ENCODE measurements at regions not wholly inside any gene's neighbourhood (a gene's known extent, or its start where the extent isn't known, plus 50 kb on each side); places are given as distances from the start of the nearest gene placed in this dataset.

GRCh38 chr5:41670854-41671479, 160.6 kb upstream of the PLCXD3 start:
- DNase-seq (ENCODE audit: low read depth): no peak

DNA sequence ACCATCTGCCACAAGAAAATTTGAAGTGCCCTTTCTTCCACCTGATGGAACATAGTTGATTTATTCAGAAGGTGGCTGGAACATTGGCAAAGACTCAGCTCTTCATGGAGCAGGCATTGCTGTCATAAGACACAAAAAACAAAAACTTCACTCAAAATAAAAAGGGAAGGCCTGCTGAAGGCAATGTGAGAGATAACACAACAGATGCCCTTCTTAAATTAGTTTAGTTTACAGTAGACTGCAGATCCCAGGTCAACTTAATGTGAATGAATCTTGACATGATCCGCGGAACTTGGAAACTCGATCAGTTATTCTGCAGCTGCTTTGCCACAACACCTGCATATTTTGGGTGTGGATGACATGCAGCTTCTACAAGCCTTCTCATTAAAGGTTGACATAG, 159.8 kb upstream of the PLCXD3 start:
- no peak for DNase-seq (ENCODE audit: low read depth)

- no peak for DNase-seq (ENCODE audit: low read depth)
Measured at GRCh38 chr5:41661254-41661653, 150.9 kb upstream of the PLCXD3 start.

DNA sequence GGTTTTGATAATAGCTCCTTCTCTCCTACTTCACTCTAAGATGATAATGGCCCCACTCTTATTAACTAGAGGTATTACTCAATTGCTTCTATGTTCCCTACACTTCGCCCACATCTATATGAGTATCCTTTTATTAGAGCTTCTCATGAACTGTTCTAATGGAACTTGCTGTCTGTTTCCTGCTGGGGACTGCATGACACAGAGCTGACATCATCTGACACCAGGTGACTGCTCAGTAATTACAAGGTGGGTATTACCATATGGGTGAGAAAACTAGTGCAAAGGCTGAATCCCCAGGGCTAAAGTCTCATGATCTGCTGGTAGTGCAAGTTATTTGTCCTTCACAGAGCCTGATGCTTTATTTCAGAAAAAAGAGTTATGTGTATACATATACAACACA, 146.2 kb upstream of the PLCXD3 start:
- no peak for DNase-seq (ENCODE audit: low read depth)

GRCh38 chr5:41650131-41650530, 139.7 kb upstream of the PLCXD3 start:
- DNase-seq (ENCODE audit: low read depth): no peak

DNA sequence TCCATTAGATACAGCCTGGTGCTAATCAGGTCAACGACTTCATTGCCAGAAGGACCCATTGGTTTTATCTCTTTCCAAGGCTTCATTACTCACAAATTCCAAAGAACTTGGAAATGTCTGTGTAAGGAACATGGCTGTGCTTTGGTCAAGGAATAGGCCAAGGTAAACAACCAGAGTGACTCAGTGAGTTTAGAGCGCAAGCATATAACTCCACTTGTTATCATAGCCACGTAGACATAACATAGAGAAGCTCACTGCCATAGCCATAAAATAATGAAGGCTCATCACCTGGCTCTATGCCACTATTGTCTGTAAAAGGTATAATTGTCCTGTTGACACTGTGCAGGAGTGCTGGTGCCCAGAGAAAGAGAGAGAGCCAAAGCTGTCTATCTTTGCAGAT, 139.3 kb upstream of the PLCXD3 start:
- DNase-seq (ENCODE audit: low read depth): peak; percentile 68

DNA sequence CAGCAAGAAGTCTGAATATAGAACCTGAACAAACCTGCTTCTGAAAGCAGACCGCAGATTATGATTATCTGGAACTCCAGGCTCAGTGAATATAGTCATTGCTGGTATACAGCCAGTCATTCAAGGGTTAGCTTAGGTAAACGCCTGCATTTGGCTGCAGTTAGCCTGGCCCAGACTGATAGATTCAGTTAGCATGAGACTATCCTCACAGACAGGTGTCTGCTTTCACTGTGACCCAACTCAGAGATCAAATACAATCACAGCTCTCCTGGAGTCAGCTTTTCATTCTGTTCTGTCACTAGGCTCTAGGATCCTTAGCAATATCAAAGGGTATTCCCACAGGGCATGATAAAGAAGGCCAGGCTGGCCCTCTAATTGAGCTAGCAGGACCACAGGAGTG, 138.6 kb upstream of the PLCXD3 start:
- DNase-seq (ENCODE audit: low read depth): no peak

GRCh38 chr5:41641621-41642020, 131.2 kb upstream of the PLCXD3 start:
- DNase-seq (ENCODE audit: low read depth): no peak

DNA sequence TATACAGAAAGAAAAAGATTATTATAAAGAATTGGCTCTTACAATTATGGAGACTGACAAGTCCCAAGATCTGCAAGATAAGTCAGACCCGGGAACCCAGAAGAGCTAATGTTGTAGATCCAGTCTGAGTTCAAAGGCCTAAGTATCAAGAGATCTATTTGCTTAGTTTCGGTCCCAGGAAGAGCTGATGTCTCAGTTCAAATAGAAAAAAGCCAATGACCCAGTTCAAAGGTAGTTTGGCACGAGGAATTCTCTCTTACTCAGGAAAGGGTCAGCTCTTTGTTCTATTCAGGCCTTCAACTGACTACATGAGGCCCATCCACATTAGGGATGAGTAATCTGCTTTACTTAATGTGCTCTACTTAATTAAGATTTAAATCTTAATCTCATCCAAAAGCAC, 128.3 kb upstream of the PLCXD3 start:
- no peak for DNase-seq (ENCODE audit: low read depth)

GRCh38 chr5:41637869-41638268, 127.5 kb upstream of the PLCXD3 start:
- DNase-seq (ENCODE audit: low read depth): no peak

- DNase-seq (ENCODE audit: low read depth): no peak
Measured at GRCh38 chr5:41637424-41637823, 127.0 kb upstream of the PLCXD3 start.

GRCh38 chr5:41636605-41637004, 126.2 kb upstream of the PLCXD3 start:
- DNase-seq (ENCODE audit: low read depth): no peak

DNA sequence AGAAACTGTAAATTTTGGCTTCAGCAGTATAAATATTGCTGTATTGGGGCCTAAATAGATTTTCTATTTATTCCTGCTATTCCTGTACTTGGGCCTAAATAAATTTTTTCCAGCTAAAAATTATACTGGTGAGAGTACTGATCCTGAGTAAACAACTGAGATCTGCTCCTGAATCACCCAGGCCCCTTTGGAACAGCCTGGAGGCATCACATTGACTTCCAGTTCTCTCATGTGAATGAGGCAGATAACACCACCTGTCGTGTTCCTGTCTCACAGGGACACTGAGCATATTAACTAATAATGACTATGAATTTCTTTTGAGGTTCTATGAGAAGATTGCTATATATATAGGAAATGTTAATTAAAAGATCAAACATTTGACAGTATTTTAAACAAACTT, 119.5 kb upstream of the PLCXD3 start:
- DNase-seq (ENCODE audit: low read depth): no peak

- no peak for DNase-seq (ENCODE audit: low read depth)
Measured at GRCh38 chr5:41625571-41625970, 115.2 kb upstream of the PLCXD3 start.

GRCh38 chr5:41621420-41621819, 111.0 kb upstream of the PLCXD3 start:
- DNase-seq (ENCODE audit: low read depth): no peak

GRCh38 chr5:41617843-41618515, 107.6 kb upstream of the PLCXD3 start:
- no peak for DNase-seq (ENCODE audit: low read depth)

- DNase-seq (ENCODE audit: low read depth): no peak
Measured at GRCh38 chr5:41610386-41610785, 100.0 kb upstream of the PLCXD3 start.

- DNase-seq (ENCODE audit: low read depth): no peak
Measured at GRCh38 chr5:41600731-41601130, 90.3 kb upstream of the PLCXD3 start.

GRCh38 chr5:41598011-41598410, 87.6 kb upstream of the PLCXD3 start:
- peak; percentile 4 for DNase-seq (ENCODE audit: low read depth)

DNA sequence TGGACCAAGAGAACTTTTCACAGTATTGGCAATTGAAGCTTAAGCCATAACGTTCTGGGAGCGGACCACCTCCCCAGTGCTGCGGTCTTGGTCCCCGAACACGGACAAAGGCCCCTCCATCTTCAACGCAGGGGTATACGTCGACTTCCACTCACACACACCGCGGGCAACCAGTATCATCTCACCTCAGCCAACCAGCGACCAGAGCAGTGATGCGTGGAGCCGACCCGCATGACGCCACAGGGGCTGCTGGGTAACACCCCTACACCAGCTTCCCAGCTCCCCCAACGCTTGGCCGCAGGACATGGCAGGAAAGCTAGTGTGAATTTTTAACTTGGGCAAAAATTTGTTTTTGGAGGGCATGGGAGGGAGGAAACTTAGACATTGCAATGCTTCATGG, 77.3 kb upstream of the PLCXD3 start:
- DNase-seq (ENCODE audit: low read depth): no peak

GRCh38 chr5:41575110-41575779, 64.8 kb upstream of the PLCXD3 start:
- DNase-seq (ENCODE audit: low read depth): no peak

DNA sequence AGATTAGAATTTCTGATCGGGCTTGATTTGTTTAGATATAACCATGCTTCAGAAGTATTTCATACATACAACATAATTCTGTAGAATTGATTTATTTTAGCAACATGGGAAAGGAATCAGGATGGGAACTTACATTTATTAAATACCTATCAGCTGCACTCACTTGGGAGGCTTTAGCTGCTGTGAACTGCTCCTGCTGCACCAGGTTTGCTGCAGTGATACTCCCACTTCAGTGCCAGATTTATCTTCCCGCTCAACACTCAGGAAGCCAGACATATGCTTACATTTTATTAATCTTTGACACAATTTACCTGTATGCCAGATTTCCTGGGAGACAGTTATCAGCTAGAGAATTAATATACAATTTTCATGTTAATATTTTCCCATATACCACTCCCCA, 64.0 kb upstream of the PLCXD3 start:
- no peak for DNase-seq (ENCODE audit: low read depth)

Measured in stromal cell of bone marrow (primary cell).